ENCODE measurements at regions not wholly inside any gene's neighbourhood (a gene's known extent, or its start where the extent isn't known, plus 50 kb on each side); places are given as distances from the start of the nearest gene placed in this dataset.

DNA sequence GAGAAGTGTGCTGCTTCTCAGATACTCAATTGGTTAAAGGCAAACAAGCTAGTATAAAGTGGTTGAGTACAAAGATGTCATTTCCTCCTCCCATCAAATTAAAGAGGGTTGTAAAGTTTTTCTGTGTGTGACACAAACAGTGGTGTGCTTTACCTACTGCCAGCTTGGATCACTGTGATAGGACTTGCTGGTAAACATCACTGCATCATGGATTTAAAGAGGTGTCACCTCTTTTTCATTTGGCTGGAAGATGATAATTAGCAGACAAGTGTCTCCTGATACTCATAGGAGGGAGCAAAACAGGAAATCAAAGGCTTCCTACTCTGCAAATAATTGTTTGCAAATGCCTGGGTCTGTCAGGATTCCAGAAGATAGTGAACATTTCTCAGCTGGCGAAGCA, 200.5 kb downstream of the MDFIC start:
- no peak for TF ChIP-seq TAF1 (IDR thresholded peaks at IDR 0.05; ENCODE audit: low read depth, low read length)
- TF ChIP-seq SP2 (IDR thresholded peaks at IDR 0.05; ENCODE audit: low read length) = no peak
- no peak for TF ChIP-seq POLR2AphosphoS5 (IDR thresholded peaks at IDR 0.05; ENCODE audit: low read depth, low read length)
- TF ChIP-seq HDAC6 (IDR thresholded peaks at IDR 0.05; ENCODE audit: low read depth, low read length) = no peak
- no peak for TF ChIP-seq BRCA1 (IDR thresholded peaks at IDR 0.05; ENCODE audit: low read depth, low read length)
